WTC11 (cell line): ENCODE measurements at regions not wholly inside any gene's neighbourhood (a gene's known extent, or its start where the extent isn't known, plus 50 kb on each side); places are given as distances from the start of the nearest gene placed in this dataset.

Experiments used
- ATF1 ChIP-seq: sonication (generic); formaldehyde crosslinking; IDR thresholded peaks from 2 replicates; pipeline ENCODE4 v1.8.1; 2023; ENCODE audit warnings: mild to moderate bottlenecking, moderate library complexity, missing genetic modification reagents
- CREM ChIP-seq: sonication (generic); formaldehyde crosslinking; IDR thresholded peaks from 2 replicates; pipeline ENCODE4 v1.8.1; 2022; ENCODE audit warnings: mild to moderate bottlenecking, missing genetic modification reagents, moderate library complexity
- CTCF ChIP-seq: fragments of 200-600 bp; IDR thresholded peaks from 2 replicates; pipeline ENCODE4 v1.8.0; 2022; ENCODE audit warnings: antibody characterized with exemption
- ETV6 ChIP-seq: sonication (generic); formaldehyde crosslinking; IDR thresholded peaks from 2 replicates; pipeline ENCODE4 v1.8.1; 2022; ENCODE audit warnings: mild to moderate bottlenecking, missing genetic modification reagents
- FOXP1 ChIP-seq: sonication (generic); formaldehyde crosslinking; IDR thresholded peaks from 2 replicates; pipeline ENCODE4 v1.8.0; 2022; ENCODE audit warnings: missing genetic modification reagents, mild to moderate bottlenecking, moderate library complexity, borderline replicate concordance
- JUN ChIP-seq: sonication (generic); formaldehyde crosslinking; IDR thresholded peaks from 2 replicates; pipeline ENCODE4 v1.8.0; 2023; ENCODE audit warnings: mild to moderate bottlenecking, missing genetic modification reagents
- TEAD1 ChIP-seq: sonication (generic); formaldehyde crosslinking; IDR thresholded peaks from 2 replicates; pipeline ENCODE4 v1.8.0; 2022; ENCODE audit warnings: mild to moderate bottlenecking, missing genetic modification reagents
- ZBTB21 ChIP-seq: sonication (generic); formaldehyde crosslinking; IDR thresholded peaks from 2 replicates; pipeline ENCODE4 v1.8.1; 2023; ENCODE audit warnings: mild to moderate bottlenecking, missing genetic modification reagents, borderline replicate concordance
- ZNF232 ChIP-seq: sonication (generic); formaldehyde crosslinking; IDR thresholded peaks from 2 replicates; pipeline ENCODE4 v1.8.0; 2022; ENCODE audit warnings: mild to moderate bottlenecking, missing genetic modification reagents
- ZNF416 ChIP-seq: fragments of 250-450 bp; sonication (Bioruptor Pico); IDR thresholded peaks from 2 replicates; pipeline ENCODE4 v1.9.0; 2021; ENCODE audit warnings: mild to moderate bottlenecking, inconsistent platforms
- TF ChIP-seq, protein P1 (sequence below): sonication (generic); formaldehyde crosslinking; IDR thresholded peaks from 2 replicates; pipeline ENCODE4 v1.8.0; 2022; ENCODE audit warnings: mild to moderate bottlenecking, missing genetic modification reagents
- TF ChIP-seq, protein P2 (sequence below): sonication (generic); formaldehyde crosslinking; conservative IDR thresholded peaks from 2 replicates; pipeline ENCODE4 v1.8.1; 2023; ENCODE audit warnings: mild to moderate bottlenecking, low read depth, missing genetic modification reagents, moderate library complexity

DNA sequence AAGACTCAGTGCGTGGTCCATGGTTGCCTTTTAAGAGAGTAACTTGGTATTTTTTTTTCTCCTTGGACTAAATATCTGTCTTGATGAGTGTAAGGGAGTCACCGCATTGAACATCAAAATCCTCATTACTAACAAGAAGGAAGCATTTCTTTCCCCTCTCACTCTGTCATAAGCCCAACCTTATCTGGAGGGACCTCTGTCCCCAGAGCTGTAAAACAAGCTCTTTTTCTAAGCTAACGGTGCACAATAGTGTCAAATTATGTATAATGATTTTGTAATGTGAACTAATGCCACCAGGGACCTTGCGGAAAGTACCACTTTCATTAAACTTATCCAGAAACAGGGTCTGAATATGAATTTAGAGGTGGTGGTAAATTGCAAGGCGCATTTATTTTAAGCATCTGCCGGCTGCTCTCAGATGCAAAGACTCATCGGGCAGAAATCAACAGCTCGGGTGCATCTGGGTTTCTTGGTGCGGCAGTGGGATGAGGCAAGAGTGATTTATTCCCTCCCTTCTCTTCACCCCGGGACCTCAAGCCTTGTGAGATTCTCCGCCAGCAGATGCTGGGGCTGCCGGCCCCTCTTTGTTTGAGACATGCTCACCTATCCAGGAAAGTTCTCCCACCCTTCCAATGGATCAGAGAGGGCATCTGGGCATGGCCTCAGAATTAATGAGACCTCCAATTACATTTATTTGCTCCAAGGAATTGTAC is 95.2 kb upstream of the IRX3 start:
- TF ChIP-seq TEAD1 (CRISPR knock-in tag) = no peak
- TF ChIP-seq CREM (CRISPR knock-in tag) = no peak
- TF ChIP-seq, protein P1, sequence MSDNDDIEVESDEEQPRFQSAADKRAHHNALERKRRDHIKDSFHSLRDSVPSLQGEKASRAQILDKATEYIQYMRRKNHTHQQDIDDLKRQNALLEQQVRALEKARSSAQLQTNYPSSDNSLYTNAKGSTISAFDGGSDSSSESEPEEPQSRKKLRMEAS = no peak
- no peak for TF ChIP-seq ATF1
- no peak for TF ChIP-seq CTCF
- no peak for TF ChIP-seq JUN
- TF ChIP-seq ZNF416 (CRISPR knock-in tag) = no peak
- TF ChIP-seq, protein P2, sequence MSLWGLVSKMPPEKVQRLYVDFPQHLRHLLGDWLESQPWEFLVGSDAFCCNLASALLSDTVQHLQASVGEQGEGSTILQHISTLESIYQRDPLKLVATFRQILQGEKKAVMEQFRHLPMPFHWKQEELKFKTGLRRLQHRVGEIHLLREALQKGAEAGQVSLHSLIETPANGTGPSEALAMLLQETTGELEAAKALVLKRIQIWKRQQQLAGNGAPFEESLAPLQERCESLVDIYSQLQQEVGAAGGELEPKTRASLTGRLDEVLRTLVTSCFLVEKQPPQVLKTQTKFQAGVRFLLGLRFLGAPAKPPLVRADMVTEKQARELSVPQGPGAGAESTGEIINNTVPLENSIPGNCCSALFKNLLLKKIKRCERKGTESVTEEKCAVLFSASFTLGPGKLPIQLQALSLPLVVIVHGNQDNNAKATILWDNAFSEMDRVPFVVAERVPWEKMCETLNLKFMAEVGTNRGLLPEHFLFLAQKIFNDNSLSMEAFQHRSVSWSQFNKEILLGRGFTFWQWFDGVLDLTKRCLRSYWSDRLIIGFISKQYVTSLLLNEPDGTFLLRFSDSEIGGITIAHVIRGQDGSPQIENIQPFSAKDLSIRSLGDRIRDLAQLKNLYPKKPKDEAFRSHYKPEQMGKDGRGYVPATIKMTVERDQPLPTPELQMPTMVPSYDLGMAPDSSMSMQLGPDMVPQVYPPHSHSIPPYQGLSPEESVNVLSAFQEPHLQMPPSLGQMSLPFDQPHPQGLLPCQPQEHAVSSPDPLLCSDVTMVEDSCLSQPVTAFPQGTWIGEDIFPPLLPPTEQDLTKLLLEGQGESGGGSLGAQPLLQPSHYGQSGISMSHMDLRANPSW = no peak
- no peak for TF ChIP-seq ZNF232 (CRISPR knock-in tag)
- TF ChIP-seq ZBTB21 = no peak
- no peak for TF ChIP-seq ETV6
- no peak for TF ChIP-seq FOXP1 (CRISPR knock-in tag)
